Astrocyte (in vitro differentiated cells and primary cell): ENCODE measurements at regions not wholly inside any gene's neighbourhood (a gene's known extent, or its start where the extent isn't known, plus 50 kb on each side); places are given as distances from the start of the nearest gene placed in this dataset. TPM values are rescaled to one million over a fixed set of nuclear protein-coding genes. Genes with fewer than 3 reads are reported as not detected.

Experiments used
- DNase-seq: peaks from one replicate; pipeline ENCODE4 v3.0.0-alpha.2; 2010; ENCODE audit warnings: low read depth
- FAIRE-seq: peaks from 2 replicates; lab custom pipeline; 2011; peaks lifted over from hg19 to GRCh38; lab: Jason Lieb, UNC
- H2AFZ ChIP-seq: 2 replicates; pipeline ENCODE4 v1.6.0; 2012; ENCODE audit warnings: low read depth, low read length, inconsistent platforms
- H3K27ac ChIP-seq: 2 replicates; pipeline ENCODE4 v1.5.1; 2011; ENCODE audit warnings: low read depth, low read length, inconsistent platforms
- H3K27me3 ChIP-seq: 2 replicates; pipeline ENCODE4 v1.6.0; 2011; ENCODE audit warnings: low read length, inconsistent platforms; ENCODE audit not compliant: insufficient read depth
- H3K36me3 ChIP-seq: 2 replicates; pipeline ENCODE4 v1.5.1; 2011; ENCODE audit warnings: low read length, inconsistent platforms; ENCODE audit not compliant: insufficient read depth
- H3K4me1 ChIP-seq: 2 replicates; pipeline ENCODE4 v1.5.1; 2011; ENCODE audit warnings: low read length, inconsistent platforms; ENCODE audit not compliant: insufficient read depth
- H3K4me2 ChIP-seq: 2 replicates; pipeline ENCODE4 v1.6.0; 2012; ENCODE audit warnings: low read length, inconsistent platforms
- H3K4me3 ChIP-seq: 2 replicates; pipeline ENCODE4 v1.5.1; 2011; ENCODE audit warnings: low read depth, mild to moderate bottlenecking, low read length, inconsistent platforms; ENCODE audit not compliant: insufficient read depth
- H3K79me2 ChIP-seq: 2 replicates; pipeline ENCODE4 v1.6.0; 2012; ENCODE audit warnings: mild to moderate bottlenecking, low read length, inconsistent platforms; ENCODE audit not compliant: insufficient read depth
- H3K9ac ChIP-seq: 2 replicates; pipeline ENCODE4 v1.6.0; 2012; ENCODE audit warnings: mild to moderate bottlenecking, low read length, inconsistent platforms
- H3K9me3 ChIP-seq: 2 replicates; pipeline ENCODE4 v1.5.1; 2012; ENCODE audit warnings: low read depth, mild to moderate bottlenecking, low read length, inconsistent platforms; ENCODE audit not compliant: insufficient read depth
- H4K20me1 ChIP-seq: 2 replicates; pipeline ENCODE4 v1.6.0; 2012; ENCODE audit warnings: low read length, inconsistent platforms; ENCODE audit not compliant: insufficient read depth
- H3K27ac Mint-ChIP-seq: one replicate; pipeline ENCODE4 v1.8.0; 2021; ENCODE audit warnings: mild to moderate bottlenecking, mixed read lengths; ENCODE audit not compliant: unreplicated experiment
- H3K27me3 Mint-ChIP-seq: one replicate; pipeline ENCODE4 v1.8.0; 2021; ENCODE audit warnings: low read depth, mixed read lengths; ENCODE audit not compliant: unreplicated experiment
- H3K36me3 Mint-ChIP-seq: one replicate; pipeline ENCODE4 v1.8.0; 2021; ENCODE audit warnings: low read depth, mixed read lengths; ENCODE audit not compliant: unreplicated experiment
- H3K4me1 Mint-ChIP-seq: one replicate; pipeline ENCODE4 v1.8.0; 2021; ENCODE audit warnings: low read depth, mixed read lengths; ENCODE audit not compliant: unreplicated experiment
- H3K4me3 Mint-ChIP-seq: one replicate; pipeline ENCODE4 v1.8.0; 2021; ENCODE audit warnings: mild to moderate bottlenecking, moderate library complexity, mixed read lengths; ENCODE audit not compliant: unreplicated experiment
- H3K9me3 Mint-ChIP-seq: one replicate; pipeline ENCODE4 v1.8.0; 2021; ENCODE audit warnings: mild to moderate bottlenecking, mixed read lengths; ENCODE audit not compliant: unreplicated experiment
- CTCF ChIP-seq: IDR thresholded peaks from 2 replicates; pipeline ENCODE4 v1.5.1; 2011; ENCODE audit warnings: low read depth, mild to moderate bottlenecking, inconsistent platforms, low read length, moderate library complexity; ENCODE audit not compliant: insufficient read depth
- EZH2 ChIP-seq: IDR thresholded peaks from 2 replicates; pipeline ENCODE4 v1.6.1; 2012; ENCODE audit warnings: mild to moderate bottlenecking, low read length, inconsistent platforms; ENCODE audit not compliant: insufficient read depth
- microRNA-seq: library from miRNA; unstranded; fragments of <30 nt; microRNA quantifications from one replicate; pipeline ENCODE4 v1.2.0, GENCODE V29; 2020

GRCh38 chr2:132366421-132367180 lies 50.0 kb upstream of the GPR39 start:
- DNase-seq, result no peak
- Histone ChIP-seq H2AFZ (no peak overlapping the region), H3K4me3 (no peak overlapping the region), H4K20me1 (no peaks in the 10 kb centered on the region), H3K9ac (no peak overlapping the region), H3K36me3 (no peaks in the 10 kb centered on the region), H3K9me3 (peaks cover 3% of the 10 kb centered on the region), H3K27ac (no peak overlapping the region), H3K4me2 (no peak overlapping the region), H3K4me1 (no peaks in the 10 kb centered on the region), H3K27me3 (no peaks in the 10 kb centered on the region), H3K79me2 (no peaks in the 10 kb centered on the region)
- no peaks in the 10 kb centered on the region for H3K36me3 Mint-ChIP-seq
- FAIRE-seq, result no peak
- TF ChIP-seq CTCF, result no peak
- no peak for TF ChIP-seq EZH2
- H3K27me3 Mint-ChIP-seq, result peaks cover 3% of the 10 kb centered on the region
- no peaks in the 10 kb centered on the region for H3K4me1 Mint-ChIP-seq
- H3K9me3 Mint-ChIP-seq, result peaks cover 11% of the 10 kb centered on the region
- no peak overlapping the region for H3K27ac Mint-ChIP-seq
- H3K4me3 Mint-ChIP-seq, result no peak overlapping the region

Small RNAs in the stretch of these regions (microRNA-seq; reads per million reads assigned to microRNA genes)
- not detected for gene MIR663B
